ENCODE measurements at regions not wholly inside any gene's neighbourhood (a gene's known extent, or its start where the extent isn't known, plus 50 kb on each side); places are given as distances from the start of the nearest gene placed in this dataset.

DNA sequence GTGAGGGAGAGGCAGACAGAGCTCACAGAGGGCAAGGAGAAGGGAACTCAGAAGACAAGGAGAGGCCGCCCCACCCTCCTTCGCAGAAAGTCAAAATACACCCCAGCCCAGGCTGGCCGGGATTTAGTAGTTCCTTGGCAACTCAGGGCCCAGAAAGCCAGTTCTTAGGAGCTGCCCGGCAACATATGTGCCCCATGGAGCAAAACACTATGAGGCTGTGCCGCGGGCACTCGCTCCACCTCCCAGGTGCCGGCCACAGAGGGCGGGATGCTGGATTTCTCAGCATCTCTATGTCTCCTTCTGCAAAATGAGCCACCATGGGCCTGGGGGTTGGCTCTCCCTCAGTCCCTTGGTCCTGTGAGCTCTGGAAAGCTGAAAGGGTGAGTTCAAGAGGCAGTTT lies 93.8 kb upstream of the CACNA1A start:
- Mint-ChIP-seq H3K9me3 (ENCODE audit: unreplicated experiment) (no peaks in the 10 kb centered on the region), H3K27ac (ENCODE audit: unreplicated experiment) (no peak overlapping the region), H3K27me3 (ENCODE audit: low read depth, unreplicated experiment) (peaks cover 20% of the 10 kb centered on the region), H3K4me1 (ENCODE audit: low read depth, unreplicated experiment) (no peaks in the 10 kb centered on the region), H3K36me3 (ENCODE audit: low read depth, unreplicated experiment) (no peaks in the 10 kb centered on the region), H3K4me3 (ENCODE audit: unreplicated experiment) (no peak overlapping the region)
- Histone ChIP-seq H3K9me3 (ENCODE audit: insufficient read depth, low read depth, low read length) (no peaks in the 10 kb centered on the region), H3K36me3 (ENCODE audit: insufficient read depth, low read length) (no peaks in the 10 kb centered on the region), H3K79me2 (ENCODE audit: insufficient read depth, low read length) (no peaks in the 10 kb centered on the region), H3K27ac (ENCODE audit: low read depth, low read length) (no peak overlapping the region), H3K4me3 (ENCODE audit: insufficient read depth, low read depth, low read length) (no peak overlapping the region), H2AFZ (ENCODE audit: low read depth, low read length) (no peak overlapping the region), H4K20me1 (ENCODE audit: insufficient read depth, low read length) (no peaks in the 10 kb centered on the region), H3K27me3 (ENCODE audit: insufficient read depth, low read length) (peaks cover 2% of the 10 kb centered on the region), H3K4me2 (ENCODE audit: low read length) (no peak overlapping the region), H3K9ac (ENCODE audit: low read length) (no peak overlapping the region), H3K4me1 (ENCODE audit: insufficient read depth, low read length) (no peaks in the 10 kb centered on the region)
- DNase-seq (ENCODE audit: low read depth) (no peak), FAIRE-seq (no peak)
- TF ChIP-seq EZH2 (IDR thresholded peaks at IDR 0.05; ENCODE audit: insufficient read depth, low read length) (no peak), CTCF (IDR thresholded peaks at IDR 0.05; ENCODE audit: insufficient read depth, low read depth, low read length) (no peak)

DNA sequence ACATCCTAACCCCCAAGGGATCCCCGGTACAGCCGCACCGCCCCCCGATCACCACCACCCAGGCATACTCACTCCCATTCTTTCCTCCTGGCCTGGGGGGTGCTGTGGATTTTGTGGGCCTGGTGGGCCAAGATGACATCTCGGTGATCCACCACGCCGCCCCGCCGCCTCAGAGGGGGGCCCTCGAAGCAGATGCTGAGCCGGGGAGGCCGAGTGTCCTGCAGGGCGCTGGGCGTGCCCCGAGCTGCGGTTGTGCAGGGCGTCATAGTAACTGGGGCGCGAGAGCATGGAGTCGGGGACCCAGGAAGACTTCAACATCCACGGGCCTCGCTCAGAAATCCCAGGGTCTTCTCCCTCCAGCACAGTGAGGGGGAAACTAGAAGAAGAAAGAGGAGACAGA lies 93.4 kb upstream of the CACNA1A start:
- Histone ChIP-seq H2AFZ (ENCODE audit: low read depth, low read length) (no peak overlapping the region), H3K9ac (ENCODE audit: low read length) (no peak overlapping the region), H3K4me1 (ENCODE audit: insufficient read depth, low read length) (no peaks in the 10 kb centered on the region), H3K9me3 (ENCODE audit: insufficient read depth, low read depth, low read length) (no peaks in the 10 kb centered on the region), H3K27me3 (ENCODE audit: insufficient read depth, low read length) (peaks cover 2% of the 10 kb centered on the region), H3K4me3 (ENCODE audit: insufficient read depth, low read depth, low read length) (no peak overlapping the region), H3K36me3 (ENCODE audit: insufficient read depth, low read length) (no peaks in the 10 kb centered on the region), H3K4me2 (ENCODE audit: low read length) (no peak overlapping the region), H3K79me2 (ENCODE audit: insufficient read depth, low read length) (no peaks in the 10 kb centered on the region), H3K27ac (ENCODE audit: low read depth, low read length) (no peak overlapping the region), H4K20me1 (ENCODE audit: insufficient read depth, low read length) (no peaks in the 10 kb centered on the region)
- Mint-ChIP-seq H3K36me3 (ENCODE audit: low read depth, unreplicated experiment) (no peaks in the 10 kb centered on the region), H3K27ac (ENCODE audit: unreplicated experiment) (no peak overlapping the region), H3K4me3 (ENCODE audit: unreplicated experiment) (no peak overlapping the region), H3K4me1 (ENCODE audit: low read depth, unreplicated experiment) (no peaks in the 10 kb centered on the region), H3K27me3 (ENCODE audit: low read depth, unreplicated experiment) (peaks cover 21% of the 10 kb centered on the region), H3K9me3 (ENCODE audit: unreplicated experiment) (no peaks in the 10 kb centered on the region)
- no peak for TF ChIP-seq EZH2 (IDR thresholded peaks at IDR 0.05; ENCODE audit: insufficient read depth, low read length)
- TF ChIP-seq CTCF (IDR thresholded peaks at IDR 0.05; ENCODE audit: insufficient read depth, low read depth, low read length), result no peak
- FAIRE-seq (no peak), DNase-seq (ENCODE audit: low read depth) (no peak)

- Histone ChIP-seq H3K27ac (ENCODE audit: low read depth, low read length) (no peak overlapping the region), H3K36me3 (ENCODE audit: insufficient read depth, low read length) (no peaks in the 10 kb centered on the region), H2AFZ (ENCODE audit: low read depth, low read length) (no peak overlapping the region), H3K79me2 (ENCODE audit: insufficient read depth, low read length) (no peaks in the 10 kb centered on the region), H4K20me1 (ENCODE audit: insufficient read depth, low read length) (no peaks in the 10 kb centered on the region), H3K4me3 (ENCODE audit: insufficient read depth, low read depth, low read length) (no peak overlapping the region), H3K4me1 (ENCODE audit: insufficient read depth, low read length) (no peaks in the 10 kb centered on the region), H3K27me3 (ENCODE audit: insufficient read depth, low read length) (peaks cover 2% of the 10 kb centered on the region), H3K9me3 (ENCODE audit: insufficient read depth, low read depth, low read length) (no peaks in the 10 kb centered on the region), H3K4me2 (ENCODE audit: low read length) (no peak overlapping the region), H3K9ac (ENCODE audit: low read length) (no peak overlapping the region)
- Mint-ChIP-seq H3K27me3 (ENCODE audit: low read depth, unreplicated experiment) (peaks cover 28% of the 10 kb centered on the region), H3K9me3 (ENCODE audit: unreplicated experiment) (no peaks in the 10 kb centered on the region), H3K36me3 (ENCODE audit: low read depth, unreplicated experiment) (no peaks in the 10 kb centered on the region), H3K27ac (ENCODE audit: unreplicated experiment) (no peak overlapping the region), H3K4me3 (ENCODE audit: unreplicated experiment) (no peak overlapping the region), H3K4me1 (ENCODE audit: low read depth, unreplicated experiment) (no peaks in the 10 kb centered on the region)
- no peak for DNase-seq (ENCODE audit: low read depth)
- no peak for TF ChIP-seq CTCF (IDR thresholded peaks at IDR 0.05; ENCODE audit: insufficient read depth, low read depth, low read length)
- no peak for TF ChIP-seq EZH2 (IDR thresholded peaks at IDR 0.05; ENCODE audit: insufficient read depth, low read length)
- no peak for FAIRE-seq
Measured at GRCh38 chr19:13598098-13598497, 91.8 kb upstream of the CACNA1A start.
